M059J (cell line): ENCODE measurements at regions not wholly inside any gene's neighbourhood (a gene's known extent, or its start where the extent isn't known, plus 50 kb on each side); places are given as distances from the start of the nearest gene placed in this dataset.
"Not testable (repeated sequence)": the region's sequence is repeated elsewhere in the genome, so short reads cannot be mapped to it uniquely, and the experiment has no call there.

Source experiments
- DNase-seq: peaks from one replicate; pipeline ENCODE4 v3.0.0-alpha.2; 2012; ENCODE audit warnings: low read depth

DNA sequence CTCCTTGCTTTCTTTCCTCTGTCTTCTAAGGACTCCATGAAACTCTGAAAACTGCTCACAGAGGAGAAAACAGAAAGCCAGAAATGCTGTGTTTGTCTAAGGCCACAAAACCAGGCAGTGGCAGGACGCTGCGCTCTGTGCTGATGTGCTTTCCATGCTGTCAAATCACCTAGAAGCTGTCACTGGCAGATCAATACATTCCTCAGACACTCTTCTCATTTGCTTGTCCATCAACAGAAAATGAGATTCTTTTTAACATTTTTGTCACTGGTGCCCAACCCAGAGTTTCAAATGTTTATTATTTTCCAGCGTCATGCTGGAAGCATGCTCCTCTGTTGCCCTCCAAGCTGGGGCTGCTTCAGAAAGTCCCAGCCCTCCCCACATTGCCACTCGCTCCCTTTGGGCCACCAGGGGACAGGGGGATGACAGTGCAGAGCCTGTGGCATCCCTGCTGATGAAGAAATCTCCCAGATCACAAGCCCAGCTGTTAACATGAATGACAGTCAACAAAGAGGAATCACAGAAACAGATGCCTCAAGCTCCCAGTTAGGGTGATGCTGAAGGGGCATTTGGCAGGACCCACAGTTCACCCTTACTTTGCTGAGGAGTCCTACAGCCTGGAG is 117.5 kb upstream of the MEIS1 start:
- DNase-seq: no peak

DNA sequence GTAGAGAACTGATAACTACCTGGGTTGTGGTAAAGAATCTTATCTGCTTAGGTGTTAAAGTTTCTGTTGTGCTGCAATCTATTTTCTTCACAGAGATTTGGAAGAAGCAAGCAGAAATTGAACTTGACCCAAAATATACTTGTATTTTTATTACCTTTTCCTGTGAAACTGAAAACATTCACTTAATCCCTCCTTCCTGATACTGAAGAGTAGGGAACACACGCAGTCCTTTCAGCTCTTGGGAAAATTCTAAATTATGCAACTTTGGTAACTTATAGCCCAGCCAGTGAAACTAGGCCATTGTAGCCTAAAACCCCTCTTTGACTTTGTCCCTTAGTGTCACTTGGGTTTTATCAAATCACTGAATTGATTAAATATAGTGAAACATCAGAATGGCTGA is 128.4 kb upstream of the MEIS1 start:
- no peak for DNase-seq

DNA sequence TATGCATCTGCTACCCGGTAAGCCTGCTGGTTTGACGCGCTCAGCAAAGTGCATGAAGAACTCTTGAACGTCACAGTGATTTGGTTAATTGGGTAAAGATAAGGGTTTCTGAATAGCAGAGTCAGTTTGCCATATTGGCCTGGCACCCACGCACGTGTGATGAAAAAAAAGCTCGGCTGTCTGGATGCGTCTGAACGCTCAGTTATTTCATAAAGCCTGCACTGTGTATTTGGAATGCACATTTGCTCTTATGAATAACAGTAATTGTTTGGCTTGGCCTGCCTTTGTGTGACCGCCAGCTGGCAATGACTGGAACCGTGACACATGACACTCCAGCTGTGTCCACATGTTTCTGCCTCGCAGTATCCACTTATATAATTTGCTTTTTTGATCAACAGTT is 129.2 kb upstream of the MEIS1 start:
- DNase-seq: no peak

- no peak for DNase-seq
These were observed 131.5 kb upstream of the MEIS1 start for GRCh38 chr2:66303471-66303870.

- no peak for DNase-seq
These were observed 133.2 kb upstream of the MEIS1 start for GRCh38 chr2:66301767-66302140.

GRCh38 chr2:66301022-66301766 is 133.7 kb upstream of the MEIS1 start:
- peak; percentile 0 for DNase-seq

DNA sequence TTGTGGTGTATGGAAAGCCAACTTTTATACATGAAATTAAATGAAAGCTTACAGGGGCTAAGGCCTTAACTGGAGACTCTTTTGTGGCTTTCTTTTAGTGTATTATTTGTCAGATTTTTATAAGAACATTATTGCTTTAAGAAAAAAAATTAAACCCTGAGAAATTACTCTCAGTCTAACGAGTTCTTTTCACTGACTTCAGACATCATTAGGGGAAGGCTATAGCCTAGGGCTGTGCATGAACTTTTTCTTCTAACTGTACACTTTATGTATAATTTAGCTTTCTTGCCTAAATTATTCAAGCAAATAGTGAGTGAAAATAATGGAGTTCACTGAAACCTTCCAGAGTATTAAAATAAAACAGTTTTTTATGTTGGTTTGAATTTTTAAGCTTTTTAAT is 151.1 kb upstream of the MEIS1 start:
- DNase-seq: no peak

DNA sequence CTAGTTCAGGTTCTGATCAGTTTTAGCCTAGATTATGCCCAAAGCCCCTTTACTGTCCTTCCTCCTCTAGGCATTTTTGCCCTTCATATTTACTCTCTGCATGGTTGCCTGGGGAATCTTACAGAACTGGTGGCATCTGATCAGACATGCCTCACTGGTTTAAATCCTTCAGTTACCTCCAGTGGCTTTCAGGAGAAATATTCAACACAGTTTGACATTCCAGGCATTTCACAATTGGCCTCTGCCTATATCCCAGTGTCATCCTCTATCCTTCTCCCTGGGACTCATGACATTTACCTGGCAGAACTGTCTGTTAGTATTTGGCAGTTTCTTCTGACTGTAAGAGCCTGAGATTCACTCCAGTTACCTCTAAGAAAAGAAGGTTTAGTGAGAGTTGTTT is 152.9 kb upstream of the MEIS1 start:
- no peak for DNase-seq

GRCh38 chr2:66279024-66279423 is 155.9 kb upstream of the MEIS1 start:
- DNase-seq: no peak

GRCh38 chr2:66275984-66276383 is 158.9 kb upstream of the MEIS1 start:
- no peak for DNase-seq

DNA sequence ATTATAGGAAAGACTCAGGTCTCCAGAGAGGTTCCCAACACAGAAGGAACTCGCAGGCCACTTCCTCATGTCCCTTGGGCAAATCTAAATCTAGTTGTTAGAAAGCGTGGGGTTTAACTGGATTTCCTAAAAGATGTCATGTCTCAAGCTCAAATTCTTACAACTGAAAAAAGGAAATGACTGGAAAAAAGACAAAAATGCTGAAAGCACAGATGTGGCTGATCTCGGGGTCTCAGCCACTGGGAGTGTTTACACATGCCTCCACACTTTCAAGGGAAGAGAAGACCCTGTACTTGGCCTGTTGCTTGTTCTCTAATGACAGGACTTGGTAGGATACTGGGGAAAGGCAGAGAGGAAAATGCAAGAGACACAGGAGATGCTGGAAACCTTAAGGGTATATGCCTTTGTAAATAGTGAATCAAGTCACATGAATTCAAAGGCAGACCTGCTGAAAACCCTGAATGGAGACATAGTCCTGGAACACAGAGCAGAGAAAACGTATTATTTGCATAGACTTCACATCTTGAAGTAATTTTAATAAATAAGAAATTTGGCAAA is 160.9 kb upstream of the MEIS1 start:
- no peak for DNase-seq

GRCh38 chr2:66272751-66273150 is 162.2 kb upstream of the MEIS1 start:
- no peak for DNase-seq

GRCh38 chr2:66271777-66272176 is 163.1 kb upstream of the MEIS1 start:
- no peak for DNase-seq

DNA sequence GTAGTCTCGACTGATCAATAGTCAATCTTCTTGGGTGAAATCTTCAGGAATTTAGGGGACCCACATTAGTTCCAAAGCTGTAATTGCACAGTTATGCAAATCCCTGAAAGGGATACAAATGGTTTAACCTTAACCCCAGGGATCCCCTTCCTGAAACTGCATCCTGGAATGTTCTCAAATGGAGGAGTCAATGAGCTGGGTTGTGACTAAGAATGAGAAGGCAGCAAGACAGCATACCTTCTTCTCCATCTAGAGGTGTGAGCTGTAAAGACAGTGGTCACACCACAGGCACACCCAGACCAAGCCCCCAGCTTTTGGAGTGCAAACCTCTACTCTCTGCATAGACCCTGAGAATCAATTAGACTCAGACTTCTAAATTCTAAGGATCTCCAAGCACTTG is 164.7 kb upstream of the MEIS1 start:
- DNase-seq: no peak

- DNase-seq: no peak
These were observed 165.8 kb upstream of the MEIS1 start for GRCh38 chr2:66269166-66269565.

DNA sequence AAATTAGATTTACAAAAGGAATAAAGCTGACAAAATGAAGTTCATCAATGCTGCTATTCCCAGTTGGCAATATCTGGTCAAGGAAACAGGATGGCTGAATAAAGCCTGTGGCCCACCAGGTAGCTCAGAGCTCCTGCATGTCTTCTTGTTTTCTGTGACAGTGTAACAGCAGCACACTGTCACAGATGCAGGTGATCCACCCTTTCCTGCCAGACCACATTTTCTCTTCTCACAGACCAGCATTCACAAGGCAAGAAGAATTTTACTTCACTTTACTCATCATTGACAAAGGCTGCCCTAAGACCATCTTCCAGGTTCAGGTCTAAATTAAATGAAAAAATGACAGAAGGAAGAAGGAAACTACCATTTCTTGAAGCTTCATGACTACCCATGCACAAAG is 166.2 kb upstream of the MEIS1 start:
- no peak for DNase-seq

DNA sequence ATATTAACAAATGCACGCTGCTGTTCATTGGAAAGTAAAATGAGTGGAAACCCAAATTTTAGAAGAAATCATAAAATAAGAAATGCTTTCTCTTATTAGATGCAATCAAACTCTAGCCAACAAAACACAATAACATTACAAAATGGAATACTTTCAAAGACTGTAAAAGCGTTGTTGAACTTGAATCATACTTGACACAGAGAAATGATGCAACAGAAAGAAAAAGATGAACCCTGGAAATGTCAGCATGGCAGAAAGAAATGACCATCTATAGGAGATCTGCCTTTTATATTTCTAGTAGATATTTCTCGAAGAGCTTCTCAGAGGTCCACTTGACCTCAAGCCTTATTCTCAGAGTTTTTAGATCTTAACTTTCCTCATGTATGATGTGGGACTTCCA is 170.6 kb upstream of the MEIS1 start:
- DNase-seq: no peak

DNA sequence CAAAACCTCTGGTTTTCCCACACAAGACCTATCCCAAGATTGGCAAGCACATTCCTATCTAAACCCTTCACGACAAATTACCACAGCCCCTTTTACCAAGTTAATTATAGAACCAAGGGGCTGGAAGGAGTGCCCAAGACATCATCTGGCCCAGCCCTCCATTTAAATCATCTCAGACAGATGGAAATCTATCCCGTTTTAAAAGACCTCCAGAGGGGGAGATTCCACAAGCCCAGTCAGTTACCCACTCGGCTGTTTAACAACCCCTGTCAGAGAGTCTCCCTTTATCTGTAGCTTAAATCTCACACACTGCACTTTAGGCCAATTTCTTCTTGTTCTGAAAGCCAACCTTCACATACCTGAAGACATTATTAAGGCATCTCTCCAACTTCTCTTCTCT is 179.1 kb upstream of the MEIS1 start:
- no peak for DNase-seq

GRCh38 chr2:66255136-66255535 is 179.8 kb upstream of the MEIS1 start:
- DNase-seq: no peak

DNA sequence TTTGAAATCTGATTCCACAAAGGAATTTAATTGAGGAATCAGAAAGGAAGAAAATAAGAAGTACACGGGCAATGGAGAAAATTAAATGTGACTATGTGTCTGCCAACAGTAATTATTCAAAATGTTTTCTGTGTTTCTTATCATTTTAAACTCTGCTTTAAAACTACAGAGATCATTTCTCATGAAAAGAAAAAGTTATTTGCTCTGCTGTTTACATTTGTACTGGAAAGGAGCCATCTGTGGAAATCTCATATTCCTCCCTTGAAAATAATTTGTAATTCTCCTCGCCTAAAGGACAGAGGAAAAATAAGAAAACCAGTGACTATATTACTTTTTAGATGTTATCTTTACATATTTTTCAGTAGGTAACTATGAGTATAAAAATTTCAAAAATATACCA is 181.9 kb upstream of the MEIS1 start:
- no peak for DNase-seq

GRCh38 chr2:66252109-66252508 is 182.8 kb upstream of the MEIS1 start:
- DNase-seq: no peak

DNA sequence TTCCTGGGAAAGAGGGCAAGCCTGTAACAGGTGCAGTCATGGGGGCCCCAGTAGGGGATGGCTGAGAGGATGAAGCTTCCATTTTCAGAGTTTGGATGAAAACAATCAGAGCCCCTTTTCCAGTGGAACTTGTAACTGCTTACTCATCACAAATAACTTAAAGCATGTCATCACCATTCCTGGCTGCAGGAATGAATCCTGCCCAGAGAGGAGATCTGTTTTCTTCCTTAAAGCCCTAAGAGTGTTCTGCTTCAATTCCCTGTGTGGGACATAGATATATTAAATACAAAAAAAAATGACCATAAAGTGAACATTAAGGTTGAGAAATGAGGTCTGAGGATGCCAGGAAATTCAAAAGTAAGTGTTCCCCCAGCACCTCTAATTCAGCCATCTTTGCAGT is 183.4 kb upstream of the MEIS1 start:
- DNase-seq: no peak

DNA sequence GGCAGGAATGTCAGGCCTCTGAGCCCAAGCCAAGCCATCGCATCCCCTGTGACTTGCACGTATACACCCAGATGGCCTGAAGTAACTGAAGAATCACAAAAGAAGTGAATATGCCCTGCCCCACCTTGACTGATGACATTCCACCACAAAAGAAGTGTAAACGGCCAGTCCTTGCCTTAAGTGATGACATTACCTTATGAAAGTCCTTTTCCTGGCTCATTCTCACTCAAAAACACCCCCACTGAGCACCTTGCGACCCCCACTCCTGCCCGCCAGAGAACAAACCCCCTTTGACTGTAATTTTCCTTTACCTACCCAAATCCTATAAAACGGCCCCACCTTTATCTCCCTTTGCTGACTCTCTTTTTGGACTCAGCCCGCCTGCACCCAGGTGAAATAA is 185.8 kb upstream of the MEIS1 start:
- DNase-seq: not testable (repeated sequence)

DNA sequence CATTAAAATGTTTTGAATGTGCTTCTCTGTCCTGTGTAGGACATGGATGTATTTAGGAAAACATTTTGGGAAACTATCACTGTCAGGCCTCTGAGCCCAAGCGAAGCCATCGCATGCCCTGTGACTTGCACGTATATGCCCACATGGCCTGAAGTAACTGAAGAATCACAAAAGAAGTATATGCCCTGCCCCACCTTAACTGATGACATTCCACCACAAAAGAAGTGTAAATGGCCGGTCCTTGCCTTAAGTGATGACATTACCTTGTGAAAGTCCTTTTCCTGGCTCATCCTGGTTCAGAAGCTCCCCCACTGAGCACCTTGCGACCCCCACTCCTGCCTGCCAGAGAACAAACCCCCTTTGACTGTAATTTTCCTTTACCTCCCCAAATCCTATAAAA is 191.1 kb upstream of the MEIS1 start:
- DNase-seq: not testable (repeated sequence)
